Uterus (tissue), 3 donors: ENCODE measurements at regions not wholly inside any gene's neighbourhood (a gene's known extent, or its start where the extent isn't known, plus 50 kb on each side); places are given as distances from the start of the nearest gene placed in this dataset.
"Not testable (repeated sequence)": the region's sequence is repeated elsewhere in the genome, so short reads cannot be mapped to it uniquely, and the experiment has no call there.

Experiments
- DNase-seq, 2 donors: peaks; one replicate each; pipeline ENCODE4 v3.0.0-alpha.2; 2019 to 2020
- H3K27ac ChIP-seq, 2 donors: fragments of 200-600 bp; sonication (generic); 1 replicate in 1 of 2; 2 replicates in 1 of 2; pipeline ENCODE4 v1.5.1; 2016 to 2018
- H3K27me3 ChIP-seq, 2 donors: fragments of 200-600 bp; sonication (generic); one replicate each; pipeline ENCODE4 v1.5.1; 2018 to 2019; ENCODE audit warnings: control low read depth in 1 of 2
- H3K36me3 ChIP-seq, 2 donors: fragments of 200-600 bp; sonication (generic); one replicate each; pipeline ENCODE4 v1.5.1; 2019; ENCODE audit warnings: control low read depth in 1 of 2
- H3K4me1 ChIP-seq, 2 donors: fragments of 200-600 bp; sonication (generic); one replicate each; pipeline ENCODE4 v1.5.1; 2018 to 2019; ENCODE audit warnings: control low read depth in 1 of 2
- H3K4me3 ChIP-seq, 2 donors: fragments of 200-600 bp; sonication (generic); 1 replicate in 1 of 2; 2 replicates in 1 of 2; pipeline ENCODE4 v1.5.1; 2018 to 2019; ENCODE audit warnings: mild to moderate bottlenecking in 1 of 2
- H3K9me3 ChIP-seq, 2 donors: fragments of 200-600 bp; sonication (generic); one replicate each; pipeline ENCODE4 v1.5.1; 2019; ENCODE audit warnings: control low read depth in 1 of 2
- POLR2A ChIP-seq, 2 donors: fragments of 450-650 bp; IDR thresholded peaks; one replicate each; pipeline ENCODE4 v1.6.1; 2016; ENCODE audit warnings: antibody characterized with exemption in 2 of 2, mild to moderate bottlenecking in 1 of 2, moderate library complexity in 1 of 2
- intact Hi-C: fragments of 100-400 bp; cut with DNase I; formaldehyde crosslinking; loops from one replicate; pipeline ENCODE4 v1.15.1; 2023; ENCODE audit warnings: low total_unique reads
- TF ChIP-seq, protein P1 (sequence below), 4 experiments: fragments of 200-600 bp in 2 of 4; fragments of 450-650 bp in 2 of 4; sonication (generic) in 2 of 4; IDR thresholded peaks; one replicate each; pipeline ENCODE4 v1.5.1; 2016 to 2019; ENCODE audit warnings: antibody characterized with exemption in 4 of 4, mild to moderate bottlenecking in 2 of 4, moderate library complexity in 1 of 4
- donor health status: DM: yes; HTN: yes; CAD: no.

DNA sequence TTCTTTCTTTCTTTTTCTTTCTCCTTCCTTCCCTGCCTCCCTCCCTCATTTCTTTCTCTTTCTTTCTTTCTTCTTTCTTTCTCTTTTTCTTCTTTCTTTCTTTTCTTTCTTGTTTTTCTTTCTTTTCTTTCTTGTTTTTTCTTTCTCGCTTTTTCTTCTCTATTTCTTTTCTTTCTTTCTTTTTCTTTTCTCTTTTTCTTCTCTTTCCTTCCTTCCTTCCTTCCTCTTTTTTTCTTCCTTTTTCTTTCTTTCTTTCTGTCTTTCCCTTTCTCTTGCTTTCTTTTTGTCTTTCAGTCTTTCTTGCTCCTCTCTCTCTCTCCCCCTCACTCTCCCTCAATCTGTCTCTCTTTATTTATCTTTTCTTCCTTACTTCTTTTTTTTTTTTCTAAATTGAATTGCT, 472.0 kb upstream of the CHRM3 start:
- H3K27me3 ChIP-seq: no peaks in the 10 kb centered on the region
- no peak for TF ChIP-seq POLR2A (IDR thresholded peaks at IDR 0.05)
- TF ChIP-seq, protein P1, sequence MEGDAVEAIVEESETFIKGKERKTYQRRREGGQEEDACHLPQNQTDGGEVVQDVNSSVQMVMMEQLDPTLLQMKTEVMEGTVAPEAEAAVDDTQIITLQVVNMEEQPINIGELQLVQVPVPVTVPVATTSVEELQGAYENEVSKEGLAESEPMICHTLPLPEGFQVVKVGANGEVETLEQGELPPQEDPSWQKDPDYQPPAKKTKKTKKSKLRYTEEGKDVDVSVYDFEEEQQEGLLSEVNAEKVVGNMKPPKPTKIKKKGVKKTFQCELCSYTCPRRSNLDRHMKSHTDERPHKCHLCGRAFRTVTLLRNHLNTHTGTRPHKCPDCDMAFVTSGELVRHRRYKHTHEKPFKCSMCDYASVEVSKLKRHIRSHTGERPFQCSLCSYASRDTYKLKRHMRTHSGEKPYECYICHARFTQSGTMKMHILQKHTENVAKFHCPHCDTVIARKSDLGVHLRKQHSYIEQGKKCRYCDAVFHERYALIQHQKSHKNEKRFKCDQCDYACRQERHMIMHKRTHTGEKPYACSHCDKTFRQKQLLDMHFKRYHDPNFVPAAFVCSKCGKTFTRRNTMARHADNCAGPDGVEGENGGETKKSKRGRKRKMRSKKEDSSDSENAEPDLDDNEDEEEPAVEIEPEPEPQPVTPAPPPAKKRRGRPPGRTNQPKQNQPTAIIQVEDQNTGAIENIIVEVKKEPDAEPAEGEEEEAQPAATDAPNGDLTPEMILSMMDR (IDR thresholded peaks at IDR 0.05): no peak
- H3K4me1 ChIP-seq: no peaks in the 10 kb centered on the region
- no peaks in the 10 kb centered on the region for H3K36me3 ChIP-seq
- H3K4me3 ChIP-seq: no peak overlapping the region
- intact Hi-C loops: no loop called here
- no peak for DNase-seq
- no peaks in the 10 kb centered on the region for H3K9me3 ChIP-seq
- no peak overlapping the region for H3K27ac ChIP-seq

DNA sequence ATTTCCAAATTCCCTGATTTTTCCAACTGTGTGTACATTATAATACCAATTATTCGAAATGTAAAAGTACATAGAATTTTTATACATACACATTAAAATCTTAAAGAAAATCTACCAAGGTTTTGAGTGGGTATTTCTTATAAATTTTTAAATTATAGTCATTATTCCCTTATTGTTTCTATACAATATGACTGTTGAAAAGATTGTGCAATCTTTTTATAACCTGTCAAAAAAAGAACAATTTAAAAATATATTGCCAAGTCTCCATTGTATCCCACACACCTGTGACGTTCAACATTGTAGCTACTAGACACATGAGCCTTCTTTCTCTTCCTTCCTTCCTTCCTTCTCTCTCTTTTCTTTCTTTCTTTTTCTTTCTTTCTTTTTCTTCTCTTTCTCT, 473.2 kb upstream of the CHRM3 start:
- Histone ChIP-seq H3K9me3 (no peaks in the 10 kb centered on the region), H3K4me3 (no peak overlapping the region), H3K36me3 (no peaks in the 10 kb centered on the region), H3K27me3 (no peaks in the 10 kb centered on the region), H3K27ac (no peak overlapping the region), H3K4me1 (no peaks in the 10 kb centered on the region)
- intact Hi-C loops: no loop called here
- DNase-seq: no peak
- TF ChIP-seq, protein P1 (IDR thresholded peaks at IDR 0.05): no peak
- TF ChIP-seq POLR2A (IDR thresholded peaks at IDR 0.05): no peak

DNA sequence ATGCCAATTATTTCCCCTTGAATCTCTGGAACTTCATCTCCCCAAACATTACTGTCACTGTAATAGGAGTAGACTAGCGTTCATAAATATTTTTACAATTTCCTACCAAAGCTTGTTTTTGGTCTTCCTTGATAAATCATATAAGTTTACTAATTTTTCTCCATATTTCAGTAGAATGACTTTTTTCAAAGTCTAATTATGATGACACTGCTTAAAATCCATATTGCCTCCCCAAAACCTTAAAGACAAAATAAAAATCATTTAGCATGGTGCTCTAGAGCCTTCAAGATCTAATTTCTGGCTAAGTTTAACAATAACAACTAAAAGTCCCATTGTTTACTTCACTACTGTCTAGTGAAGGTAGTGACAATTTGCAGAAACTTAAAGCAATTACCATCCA, 474.2 kb upstream of the CHRM3 start:
- Histone ChIP-seq H3K9me3 (no peaks in the 10 kb centered on the region), H3K36me3 (no peaks in the 10 kb centered on the region), H3K27me3 (no peaks in the 10 kb centered on the region), H3K4me1 (no peaks in the 10 kb centered on the region), H3K27ac (no peak overlapping the region), H3K4me3 (no peak overlapping the region)
- no peak for DNase-seq
- TF ChIP-seq, protein P1 (IDR thresholded peaks at IDR 0.05): no peak
- no peak for TF ChIP-seq POLR2A (IDR thresholded peaks at IDR 0.05)
- intact Hi-C loops: no loop called here

DNA sequence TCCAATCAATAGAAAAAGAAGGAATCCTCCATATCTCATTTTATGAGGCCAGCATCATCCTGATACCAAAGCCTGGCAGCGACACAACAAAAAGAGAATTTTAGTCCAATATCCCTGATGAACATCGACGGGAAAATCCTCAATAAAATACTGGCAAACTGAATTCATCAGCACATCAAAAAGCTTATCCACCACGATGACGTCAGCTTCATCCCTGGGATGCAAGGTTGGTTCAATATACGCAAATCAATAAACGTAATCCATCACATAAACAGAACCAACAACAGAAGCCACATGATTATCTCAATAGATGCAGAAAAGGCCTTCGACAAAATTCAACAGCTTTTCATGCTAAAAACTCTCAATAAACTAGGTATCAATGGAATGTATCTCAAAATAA, 483.6 kb upstream of the CHRM3 start:
- H3K27ac ChIP-seq, H3K4me1 ChIP-seq, H3K4me3 ChIP-seq, H3K27me3 ChIP-seq, intact Hi-C loops, H3K9me3 ChIP-seq, DNase-seq, H3K36me3 ChIP-seq: not testable (repeated sequence)

DNA sequence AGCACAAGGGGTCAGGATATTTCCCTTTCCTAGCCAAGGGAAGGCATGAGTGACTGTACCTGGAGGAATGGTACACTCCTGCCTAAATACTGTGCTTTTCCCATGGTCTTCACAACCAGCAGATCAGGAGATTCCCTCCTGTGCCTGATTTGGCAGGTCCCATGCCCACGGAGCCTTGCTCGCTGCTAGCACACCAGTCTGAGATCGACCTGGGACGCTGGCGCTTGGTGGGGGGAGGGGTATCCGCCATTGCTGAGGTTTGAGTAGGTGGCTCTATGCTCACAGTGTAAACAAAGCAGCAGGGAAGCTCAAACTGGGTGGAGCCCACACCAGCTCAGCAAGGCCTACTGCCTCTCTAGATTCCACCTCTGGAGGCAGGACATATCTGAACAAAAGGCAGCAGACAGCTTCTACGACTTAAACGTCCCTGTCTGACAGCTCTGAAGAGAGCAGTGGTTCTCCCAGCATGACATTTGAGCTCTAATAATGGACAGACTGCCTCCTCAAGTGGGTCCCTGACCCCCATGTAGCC, 486.0 kb upstream of the CHRM3 start:
- Histone ChIP-seq H3K27me3 (no peaks in the 10 kb centered on the region), H3K9me3 (no peaks in the 10 kb centered on the region), H3K27ac (no peak overlapping the region), H3K36me3 (no peaks in the 10 kb centered on the region), H3K4me1 (no peaks in the 10 kb centered on the region), H3K4me3 (no peak overlapping the region)
- TF ChIP-seq POLR2A (IDR thresholded peaks at IDR 0.05): no peak
- TF ChIP-seq, protein P1 (IDR thresholded peaks at IDR 0.05): no peak
- no peak for DNase-seq
- intact Hi-C loops: no loop called here

DNA sequence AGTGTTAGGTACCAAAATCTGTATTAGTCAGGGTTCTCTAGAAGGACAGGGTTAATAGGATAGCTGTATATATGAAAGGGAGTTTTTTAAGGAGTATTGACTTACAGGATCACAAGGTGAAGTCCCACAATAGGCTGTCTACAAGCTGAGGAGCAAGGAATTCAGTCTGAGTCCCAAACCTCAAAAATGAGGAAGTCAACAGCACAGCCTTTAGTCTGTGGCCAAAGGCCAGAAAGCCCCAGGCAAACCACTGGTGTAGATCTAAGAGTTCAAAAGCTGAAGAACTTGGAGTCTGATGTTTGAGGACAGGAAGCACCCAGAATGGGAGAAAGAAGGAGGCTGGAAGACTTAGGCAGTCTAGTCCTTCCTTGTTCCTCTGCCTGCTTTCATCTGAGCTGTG, 487.5 kb upstream of the CHRM3 start:
- Histone ChIP-seq H3K4me1 (no peaks in the 10 kb centered on the region), H3K36me3 (no peaks in the 10 kb centered on the region), H3K4me3 (no peak overlapping the region), H3K27me3 (no peaks in the 10 kb centered on the region), H3K9me3 (no peaks in the 10 kb centered on the region), H3K27ac (no peak overlapping the region)
- intact Hi-C loops: no loop called here
- no peak for DNase-seq
- TF ChIP-seq POLR2A (IDR thresholded peaks at IDR 0.05): no peak
- TF ChIP-seq, protein P1 (IDR thresholded peaks at IDR 0.05): no peak
